HG03175 (cell line): ENCODE measurements at regions not wholly inside any gene's neighbourhood (a gene's known extent, or its start where the extent isn't known, plus 50 kb on each side); places are given as distances from the start of the nearest gene placed in this dataset.
"Not testable (repeated sequence)": the region's sequence is repeated elsewhere in the genome, so short reads cannot be mapped to it uniquely, and the experiment has no call there.

Source experiments
- ATAC-seq: cut with Tn5 transposase; IDR thresholded peaks from one replicate; pipeline ENCODE4 v1.9.1; 2021; ENCODE audit warnings: mild to moderate bottlenecking, moderate library complexity; ENCODE audit not compliant: unreplicated experiment

GRCh38 chr14:106268013-106268727, 741.8 kb downstream of the TMEM121 start:
- ATAC-seq = no peak

GRCh38 chr14:106269029-106269428, 742.6 kb downstream of the TMEM121 start:
- no peak for ATAC-seq

- no peak for ATAC-seq
These were observed 743.2 kb downstream of the TMEM121 start for GRCh38 chr14:106269451-106270204.

- ATAC-seq = not testable (repeated sequence)
These were observed 744.2 kb downstream of the TMEM121 start for GRCh38 chr14:106270476-106271121.

- no peak for ATAC-seq
These were observed 750.2 kb downstream of the TMEM121 start for GRCh38 chr14:106276326-106277267.

- ATAC-seq = no peak
These were observed 751.1 kb downstream of the TMEM121 start for GRCh38 chr14:106277503-106277902.

- ATAC-seq = no peak
These were observed 754.5 kb downstream of the TMEM121 start for GRCh38 chr14:106280876-106281275.

GRCh38 chr14:106286697-106287290, 760.4 kb downstream of the TMEM121 start:
- no peak for ATAC-seq

GRCh38 chr14:106287506-106287905, 761.1 kb downstream of the TMEM121 start:
- ATAC-seq = no peak

GRCh38 chr14:106291626-106292025, 765.2 kb downstream of the TMEM121 start:
- ATAC-seq = no peak

GRCh38 chr14:106294324-106294723, 767.9 kb downstream of the TMEM121 start:
- ATAC-seq = no peak

GRCh38 chr14:106300951-106301510, 774.6 kb downstream of the TMEM121 start:
- ATAC-seq = not testable (repeated sequence)

GRCh38 chr14:106301609-106302008, 775.2 kb downstream of the TMEM121 start:
- not testable (repeated sequence) for ATAC-seq

- no peak for ATAC-seq
These were observed 776.3 kb downstream of the TMEM121 start for GRCh38 chr14:106302661-106303060.

- no peak for ATAC-seq
These were observed 777.9 kb downstream of the TMEM121 start for GRCh38 chr14:106304271-106304670.

- peak; percentile 91 for ATAC-seq
These were observed 782.5 kb downstream of the TMEM121 start for GRCh38 chr14:106308839-106309389.

- peak; percentile 7 for ATAC-seq
These were observed 783.0 kb downstream of the TMEM121 start for GRCh38 chr14:106309423-106309822.

GRCh38 chr14:106315436-106315835, 789.1 kb downstream of the TMEM121 start:
- ATAC-seq = no peak

- no peak for ATAC-seq
These were observed 791.2 kb downstream of the TMEM121 start for GRCh38 chr14:106317593-106317992.

- ATAC-seq = no peak
These were observed 792.3 kb downstream of the TMEM121 start for GRCh38 chr14:106318700-106319099.
